ENCODE measurements at regions not wholly inside any gene's neighbourhood (a gene's known extent, or its start where the extent isn't known, plus 50 kb on each side); places are given as distances from the start of the nearest gene placed in this dataset.

DNA sequence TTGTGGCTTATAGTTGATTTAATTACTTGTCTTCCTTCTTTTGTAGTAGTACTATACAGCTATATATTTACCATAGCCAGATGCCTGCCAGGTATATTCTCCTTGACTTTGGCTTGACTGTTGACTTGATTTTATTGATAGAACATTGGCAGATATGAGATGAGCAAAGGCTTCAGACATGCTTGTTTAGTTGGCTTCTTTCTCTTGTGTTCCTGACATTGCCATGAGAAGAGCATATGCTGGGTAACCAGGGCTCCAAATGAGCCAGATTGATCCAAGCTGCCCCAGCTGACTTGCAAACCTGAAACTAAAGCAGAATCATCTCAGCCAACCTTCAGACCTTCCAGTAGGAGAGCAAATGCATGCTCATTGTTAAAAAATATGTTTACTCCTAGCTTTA, 508.1 kb upstream of the BTBD3 start:
- no peak for TF ChIP-seq GATA2 (IDR thresholded peaks at IDR 0.05; ENCODE audit: low read depth, low read length)
- TF ChIP-seq GATA3 (IDR thresholded peaks at IDR 0.05; ENCODE audit: low read depth, low read length), result no peak

Data from SH-SY5Y (cell line).